Ishikawa (cell line): ENCODE measurements at regions not wholly inside any gene's neighbourhood (a gene's known extent, or its start where the extent isn't known, plus 50 kb on each side); places are given as distances from the start of the nearest gene placed in this dataset.

Experiments
- CEBPB ChIP-seq: IDR thresholded peaks from 2 replicates; pipeline ENCODE4 v1.6.1; 2012
- CREB1 ChIP-seq: IDR thresholded peaks from 2 replicates; pipeline ENCODE4 v1.6.1; 2012; ENCODE audit warnings: low read depth
- EGR1 ChIP-seq: IDR thresholded peaks from 2 replicates; pipeline ENCODE4 v1.6.1; 2012
- EP300 ChIP-seq: IDR thresholded peaks from 2 replicates; pipeline ENCODE4 v1.6.1; 2012; ENCODE audit warnings: borderline replicate concordance
- FOXM1 ChIP-seq: IDR thresholded peaks from 2 replicates; pipeline ENCODE4 v1.6.1; 2012; ENCODE audit warnings: low read depth, borderline replicate concordance
- MAX ChIP-seq: IDR thresholded peaks from 2 replicates; pipeline ENCODE4 v1.6.1; 2012
- NFIC ChIP-seq: IDR thresholded peaks from 2 replicates; pipeline ENCODE4 v1.6.1; 2012
- RAD21 ChIP-seq: IDR thresholded peaks from 2 replicates; pipeline ENCODE4 v1.6.1; 2012; ENCODE audit warnings: low read depth
- REST ChIP-seq: IDR thresholded peaks from 2 replicates; pipeline ENCODE4 v1.6.1; 2012; ENCODE audit warnings: low read depth, mild to moderate bottlenecking
- TAF1 ChIP-seq: IDR thresholded peaks from 2 replicates; pipeline ENCODE4 v1.6.1; 2012; ENCODE audit warnings: low read depth, mild to moderate bottlenecking
- TCF12 ChIP-seq: IDR thresholded peaks from 2 replicates; pipeline ENCODE4 v1.6.1; 2012; ENCODE audit warnings: low read depth
- TEAD4 ChIP-seq: IDR thresholded peaks from 2 replicates; pipeline ENCODE4 v1.6.1; 2012
- YY1 ChIP-seq: IDR thresholded peaks from 2 replicates; pipeline ENCODE4 v1.6.1; 2012; ENCODE audit warnings: low read depth
- ZBTB7A ChIP-seq: IDR thresholded peaks from 2 replicates; pipeline ENCODE4 v1.6.1; 2012; ENCODE audit warnings: low read depth
- TF ChIP-seq, protein P1 (sequence below): IDR thresholded peaks from 2 replicates; pipeline ENCODE4 v1.6.1; 2012

DNA sequence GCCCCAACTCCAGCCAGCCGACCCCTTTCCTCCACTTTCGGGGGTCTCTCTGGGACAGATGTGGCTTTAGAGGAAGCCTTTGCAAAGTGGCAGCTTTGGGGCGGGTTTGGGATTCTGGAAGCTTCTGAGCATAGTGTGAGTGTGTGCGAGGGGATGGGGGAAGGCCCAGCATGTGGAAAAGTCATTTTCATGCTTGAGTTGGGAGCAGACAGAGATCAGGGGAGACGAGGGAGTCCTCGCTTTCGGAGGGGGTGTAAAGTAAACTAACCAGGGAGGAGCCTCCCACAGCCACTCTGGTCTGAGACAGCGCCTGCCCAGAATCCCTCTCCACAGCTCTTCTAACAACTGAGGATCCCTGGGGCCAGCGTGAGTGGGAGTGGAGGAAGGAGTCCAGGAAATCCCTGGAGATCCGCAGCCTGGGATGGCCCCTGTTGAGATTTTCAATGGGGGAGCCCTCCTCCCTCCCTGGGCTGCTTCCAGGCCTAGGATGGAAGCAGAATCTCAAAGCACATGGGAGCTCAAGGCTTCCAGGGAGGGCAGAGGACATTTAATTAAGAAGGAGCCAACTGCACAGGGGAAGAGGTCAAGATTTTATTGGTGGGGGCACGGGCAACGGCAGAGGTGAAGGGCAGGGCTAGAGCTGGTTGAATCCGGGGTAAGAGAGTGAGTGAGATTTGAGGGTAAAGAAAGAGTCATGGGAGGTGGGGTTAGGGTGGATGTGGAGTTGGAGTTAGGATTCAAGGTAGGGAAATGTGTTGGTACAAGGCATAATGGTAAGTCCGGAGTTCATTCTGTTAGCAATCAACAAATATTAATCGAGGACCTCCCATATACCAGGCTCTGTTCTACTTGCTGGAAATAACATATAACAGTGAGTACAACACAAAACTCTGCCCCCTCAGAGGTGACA lies 102.3 kb upstream of the FOXP4 start:
- no peak; the same call in 1 of the 2 replicates for TF ChIP-seq ZBTB7A
- no peak for TF ChIP-seq EP300
- 0 out of 2 replicates have a peak, but pooled peaks have one; percentile 24 for TF ChIP-seq MAX
- no peak for TF ChIP-seq RAD21

DNA sequence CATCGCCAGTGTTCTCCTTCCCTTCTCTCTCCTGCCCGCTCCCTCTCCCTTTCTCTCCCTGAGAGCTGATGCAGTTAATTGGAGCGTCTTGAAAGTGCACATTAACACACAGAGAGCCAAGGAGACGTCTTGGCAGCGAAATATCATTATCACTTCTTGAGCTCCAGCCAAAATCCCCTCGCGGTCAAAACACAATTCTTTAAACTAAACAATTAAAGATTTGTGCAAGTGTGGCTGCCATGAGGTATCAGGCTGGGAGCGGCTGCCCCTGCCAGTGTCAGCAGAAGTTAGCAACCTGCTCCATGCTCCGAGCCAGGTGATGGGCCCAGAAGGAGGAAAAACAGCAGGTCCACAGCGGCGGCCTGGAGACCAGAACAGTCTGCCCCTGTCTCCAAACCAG lies 100.9 kb upstream of the FOXP4 start:
- no peak for TF ChIP-seq RAD21
- no peak for TF ChIP-seq EP300
- no peak for TF ChIP-seq TEAD4
- TF ChIP-seq YY1: no peak

DNA sequence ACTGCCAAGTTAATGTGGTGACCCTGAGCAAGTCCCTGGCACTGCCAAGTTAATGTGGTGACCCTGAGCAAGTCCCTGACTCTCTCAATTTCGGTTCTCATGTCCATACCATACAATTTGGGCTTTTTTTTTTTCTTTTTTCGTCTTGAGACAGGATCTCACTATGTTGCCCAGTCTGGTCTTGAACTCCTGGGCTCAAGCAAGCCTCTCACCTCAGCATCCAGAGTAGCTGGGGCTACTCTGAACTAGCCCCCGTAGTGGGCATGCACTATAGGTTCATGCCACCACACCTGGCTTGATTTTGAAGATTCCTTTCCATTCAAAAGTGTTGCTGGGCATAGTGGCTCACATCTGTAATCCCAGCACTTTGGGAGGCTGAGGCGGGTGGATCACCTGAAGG lies 100.0 kb upstream of the FOXP4 start:
- TF ChIP-seq EGR1: no peak

- TF ChIP-seq EGR1: no peak
- no peak for TF ChIP-seq ZBTB7A
- no peak for TF ChIP-seq CREB1
- TF ChIP-seq TAF1: no peak
- TF ChIP-seq, protein P1, sequence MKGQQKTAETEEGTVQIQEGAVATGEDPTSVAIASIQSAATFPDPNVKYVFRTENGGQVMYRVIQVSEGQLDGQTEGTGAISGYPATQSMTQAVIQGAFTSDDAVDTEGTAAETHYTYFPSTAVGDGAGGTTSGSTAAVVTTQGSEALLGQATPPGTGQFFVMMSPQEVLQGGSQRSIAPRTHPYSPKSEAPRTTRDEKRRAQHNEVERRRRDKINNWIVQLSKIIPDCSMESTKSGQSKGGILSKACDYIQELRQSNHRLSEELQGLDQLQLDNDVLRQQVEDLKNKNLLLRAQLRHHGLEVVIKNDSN: no peak
- no peak for TF ChIP-seq MAX
- TF ChIP-seq FOXM1: no peak
- no peak for TF ChIP-seq NFIC
- TF ChIP-seq CEBPB: no peak
- no peak for TF ChIP-seq RAD21
These were observed 99.2 kb upstream of the FOXP4 start for GRCh38 chr6:41446907-41447545.

DNA sequence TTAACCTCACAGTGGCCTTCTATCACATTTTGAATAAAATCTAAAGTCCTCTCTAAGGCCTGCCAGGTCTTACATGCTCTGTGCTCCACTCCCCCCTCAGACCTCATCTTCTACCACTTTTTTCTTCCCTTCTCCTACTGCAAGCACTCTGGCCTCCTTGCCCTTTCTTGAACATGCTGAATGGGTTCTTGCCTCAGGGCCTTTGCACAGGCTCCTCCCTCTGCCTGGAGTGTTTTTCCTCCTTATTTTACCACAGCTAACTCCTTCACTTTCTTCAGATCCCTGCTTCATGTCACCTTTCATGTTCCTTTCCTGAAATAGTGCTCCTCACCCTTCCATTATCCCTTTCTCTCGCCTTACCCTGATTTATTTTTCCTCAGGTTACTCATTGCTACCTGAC lies 97.9 kb upstream of the FOXP4 start:
- TF ChIP-seq EP300 (no peak), EGR1 (no peak), FOXM1 (no peak), TCF12 (no peak), ZBTB7A (no peak), REST (no peak), CEBPB (no peak), TAF1 (no peak), NFIC (no peak), YY1 (no peak), CREB1 (no peak), TEAD4 (no peak), RAD21 (no peak), MAX (no peak)
- TF ChIP-seq, protein P1: no peak

GRCh38 chr6:41449399-41450245 lies 96.6 kb upstream of the FOXP4 start:
- TF ChIP-seq CEBPB (no peak), TEAD4 (no peak), YY1 (no peak), FOXM1 (no peak), RAD21 (no peak), MAX (peak; percentile 35), REST (no peak), ZBTB7A (no peak), CREB1 (no peak), NFIC (peak; percentile 80), EP300 (no peak), TCF12 (no peak), TAF1 (no peak), EGR1 (no peak)
- TF ChIP-seq, protein P1: 0 out of 2 replicates have a peak, but pooled peaks have one; percentile 5
